A549 (cell line): ENCODE measurements at regions not wholly inside any gene's neighbourhood (a gene's known extent, or its start where the extent isn't known, plus 50 kb on each side); places are given as distances from the start of the nearest gene placed in this dataset.

ENCODE experiments used
- ATAC-seq, 2 experiments: fragments of 200-7000 bp in 1 of 2; fragments of >200 bp in 1 of 2; cut with Nextera tagmentation in 1 of 2; cut with Tn5 transposase in 1 of 2; 3 replicates each; pipeline versions ENCODE4 v1.8.0 to v1.9.1; 2018 to 2020; ENCODE audit warnings: mild to moderate bottlenecking in 1 of 2, moderate library complexity in 1 of 2
- CTCF ChIA-PET: fragments of 300-600 bp; sonication (Branson Sonifier 250); formaldehyde crosslinking; extraction: SDS; loops from one replicate; lab custom pipeline; 2021; ENCODE audit warnings: antibody characterized with exemption, inconsistent platforms; lab: Yijun Ruan, JAX
- POLR2A ChIA-PET: fragments of 350-600 bp; formaldehyde crosslinking; extraction: SDS; loops from one replicate; lab custom pipeline; 2021; ENCODE audit warnings: antibody characterized with exemption, inconsistent platforms; lab: Yijun Ruan, JAX
- DNase-seq, 2 experiments: peaks; one replicate each; pipeline versions ENCODE4 v3.0.0 to v3.0.0-alpha.2; 2011 to 2016; ENCODE audit warnings: low read depth in 1 of 2, low spot score in 1 of 2
- FAIRE-seq: peaks from 2 replicates; lab custom pipeline; 2011; peaks lifted over from hg19 to GRCh38; lab: Jason Lieb, UNC
- H3K27ac ChIP-seq, 2 experiments: fragments of >200 bp; sonication (Bioruptor Twin); formaldehyde crosslinking; 3 replicates each; pipeline ENCODE4 v1.5.1; 2016 to 2017
- H3K4me1 ChIP-seq: fragments of >200 bp; sonication (Bioruptor Twin); formaldehyde crosslinking; 3 replicates; pipeline ENCODE4 v1.6.1; 2016
- H3K4me2 ChIP-seq: fragments of >200 bp; sonication (Bioruptor Twin); formaldehyde crosslinking; 3 replicates; pipeline ENCODE4 v1.6.1; 2016
- H3K4me3 ChIP-seq: fragments of >200 bp; sonication (Bioruptor Twin); formaldehyde crosslinking; 3 replicates; pipeline ENCODE4 v1.5.1; 2016
- H3K9me3 ChIP-seq: fragments of >200 bp; sonication (Bioruptor Twin); formaldehyde crosslinking; 3 replicates; pipeline ENCODE4 v1.6.1; 2016
- CBX2 ChIP-seq: fragments of 200-600 bp; sonication (generic); IDR thresholded peaks from 2 replicates; pipeline ENCODE4 v1.6.1; 2016; ENCODE audit warnings: low read depth, mild to moderate bottlenecking, borderline replicate concordance
- CBX8 ChIP-seq: fragments of 200-600 bp; sonication (generic); IDR thresholded peaks from 2 replicates; pipeline ENCODE4 v1.6.1; 2016
- CEBPB ChIP-seq, 2 experiments: fragments of >200 bp in 1 of 2; sonication (Bioruptor Twin) in 1 of 2; formaldehyde crosslinking in 1 of 2; IDR thresholded peaks; 2 replicates each; pipeline ENCODE4 v1.6.1; 2012 to 2016
- EP300 ChIP-seq, 2 experiments: fragments of >200 bp; sonication (Bioruptor Twin); formaldehyde crosslinking; IDR thresholded peaks; 2 replicates in 1 of 2; 3 replicates in 1 of 2; pipeline ENCODE4 v1.6.1; 2016 to 2017
- FOSL2 ChIP-seq, 2 experiments: fragments of 450-650 bp in 1 of 2; fragments of >200 bp in 1 of 2; sonication (Bioruptor Twin) in 1 of 2; formaldehyde crosslinking; IDR thresholded peaks; 2 replicates each; pipeline versions ENCODE4 v1.5.0 to v1.6.1; 2016 to 2020; ENCODE audit warnings: mild to moderate bottlenecking in 1 of 2, moderate library complexity in 1 of 2
- HOXA7 ChIP-seq: fragments of 250-450 bp; sonication (Bioruptor Pico); IDR thresholded peaks from 2 replicates; pipeline ENCODE4 v1.5.0; 2020; ENCODE audit warnings: mild to moderate bottlenecking, moderate library complexity
- HOXB13 ChIP-seq: fragments of 250-450 bp; sonication (Bioruptor Pico); IDR thresholded peaks from 2 replicates; pipeline ENCODE4 v1.5.0; 2020; ENCODE audit warnings: low read depth, mild to moderate bottlenecking, moderate library complexity
- JUN ChIP-seq, 2 experiments: fragments of >200 bp; sonication (Bioruptor Twin); formaldehyde crosslinking; IDR thresholded peaks; 2 replicates in 1 of 2; 3 replicates in 1 of 2; pipeline ENCODE4 v1.6.1; 2016 to 2017
- JUNB ChIP-seq: fragments of >200 bp; sonication (Bioruptor Twin); formaldehyde crosslinking; IDR thresholded peaks from 2 replicates; pipeline ENCODE4 v1.6.1; 2016
- KDM5A ChIP-seq: fragments of 200-600 bp; sonication (generic); IDR thresholded peaks from 2 replicates; pipeline ENCODE4 v1.6.1; 2016; ENCODE audit warnings: antibody characterized with exemption, mild to moderate bottlenecking
- MAFK ChIP-seq: fragments of 450-650 bp; IDR thresholded peaks from 2 replicates; pipeline ENCODE4 v1.6.1; 2014; ENCODE audit not compliant: partially characterized antibody
- MAZ ChIP-seq: fragments of 150-350 bp; IDR thresholded peaks from 2 replicates; pipeline ENCODE4 v1.6.1; 2014; ENCODE audit warnings: antibody characterized with exemption, low read depth, low read length, borderline replicate concordance
- NFE2L2 ChIP-seq: fragments of 150-350 bp; conservative IDR thresholded peaks from 2 replicates; pipeline ENCODE4 v1.6.1; 2014; ENCODE audit warnings: low read length
- PHF8 ChIP-seq: fragments of 200-600 bp; sonication (generic); IDR thresholded peaks from 2 replicates; pipeline ENCODE4 v1.6.1; 2016; ENCODE audit warnings: low read depth, mild to moderate bottlenecking, antibody characterized with exemption, moderate library complexity, borderline replicate concordance
- POLR2A ChIP-seq: IDR thresholded peaks from 2 replicates; pipeline ENCODE4 v1.6.1; 2012; ENCODE audit warnings: mild to moderate bottlenecking, low read length
- POLR2AphosphoS2 ChIP-seq: conservative IDR thresholded peaks from 2 replicates; pipeline ENCODE4 v1.6.1; 2012; ENCODE audit warnings: low read length, improper control_type of control experiment, inconsistent platforms
- RAD21 ChIP-seq, 2 experiments: fragments of >200 bp in 1 of 2; sonication (Bioruptor Twin) in 1 of 2; formaldehyde crosslinking in 1 of 2; IDR thresholded peaks in 1 of 2; conservative IDR thresholded peaks in 1 of 2; 2 replicates in 1 of 2; 3 replicates in 1 of 2; pipeline ENCODE4 v1.6.1; 2012 to 2018; ENCODE audit warnings: inconsistent platforms in 1 of 2
- RNF2 ChIP-seq: fragments of 200-600 bp; sonication (generic); IDR thresholded peaks from 2 replicates; pipeline ENCODE4 v1.6.1; 2016; ENCODE audit warnings: low read depth, mild to moderate bottlenecking, antibody characterized with exemption, moderate library complexity, borderline replicate concordance
- ZFP36 ChIP-seq: fragments of 450-650 bp; IDR thresholded peaks from 2 replicates; pipeline ENCODE4 v1.6.1; 2014; ENCODE audit warnings: borderline replicate concordance; ENCODE audit not compliant: partially characterized antibody
- ZSCAN20 ChIP-seq: fragments of 250-450 bp; sonication (Bioruptor Pico); IDR thresholded peaks from 2 replicates; pipeline ENCODE4 v1.8.0; 2022; ENCODE audit warnings: mild to moderate bottlenecking, moderate library complexity
- WGBS: methylation state at CpG from one replicate; pipeline ENCODE4 v1.1.6; 2017; ENCODE audit errors: missing lambda C conversion rate; 5-methylcytosine and 5-hydroxymethylcytosine counted together
- TF ChIP-seq, protein P1 (sequence below): fragments of >200 bp; sonication (Bioruptor Twin); formaldehyde crosslinking; IDR thresholded peaks from 3 replicates; pipeline ENCODE4 v1.5.1; 2016
- TF ChIP-seq, protein P2 (sequence below): IDR thresholded peaks from 2 replicates; pipeline ENCODE4 v1.6.1; 2012
- TF ChIP-seq, protein P3 (sequence below): fragments of >200 bp; sonication (Bioruptor Twin); formaldehyde crosslinking; IDR thresholded peaks from 2 replicates; pipeline ENCODE4 v1.6.1; 2016
- TF ChIP-seq, protein P4 (sequence below): IDR thresholded peaks from 2 replicates; pipeline ENCODE4 v1.6.1; 2012; ENCODE audit warnings: low read depth, borderline replicate concordance
- TF ChIP-seq, protein P5 (sequence below): fragments of 150-350 bp; IDR thresholded peaks from 2 replicates; pipeline ENCODE4 v1.6.1; 2014; ENCODE audit warnings: low read depth, mild to moderate bottlenecking, low read length
- TF ChIP-seq, protein P6 (sequence below): fragments of >200 bp; sonication (Bioruptor Twin); formaldehyde crosslinking; IDR thresholded peaks from 3 replicates; pipeline ENCODE4 v1.6.1; 2016

DNA sequence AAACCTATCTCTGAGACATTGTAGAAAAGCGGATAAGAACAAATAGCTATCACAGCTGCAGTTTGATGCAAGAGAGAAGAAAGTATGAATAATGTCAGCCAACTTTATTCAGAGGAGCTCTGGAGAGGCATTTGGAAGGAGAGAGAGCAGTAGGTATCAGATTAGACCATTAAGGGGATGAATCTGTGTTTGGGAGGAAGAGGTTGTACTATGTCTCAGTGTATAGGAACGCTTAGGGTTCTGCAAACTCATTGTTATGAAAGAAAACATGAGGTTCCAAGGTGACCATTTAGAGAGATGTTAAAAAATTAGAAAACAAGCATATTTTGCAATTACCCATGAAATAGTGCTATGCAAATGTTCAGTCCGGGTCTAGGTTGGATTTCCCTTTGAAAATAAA, 207.5 kb upstream of the GNAI1 start:
- WGBS, result 63% methylated on average over 3 of the region's 3 CpGs
- DNase-seq (no peak), ATAC-seq (no peak), FAIRE-seq (no peak)
- ChIA-PET CTCF (no interaction called here), POLR2A (no interaction called here)
- Histone ChIP-seq H3K4me2 (no peak overlapping the region), H3K4me3 (no peak overlapping the region), H3K9me3 (no peaks in the 10 kb centered on the region), H3K4me1 (no peaks in the 10 kb centered on the region), H3K27ac (no peak overlapping the region)
- TF ChIP-seq KDM5A (no peak), RNF2 (no peak), MAZ (no peak), PHF8 (no peak), CBX8 (no peak), JUN (IDR thresholded peaks at IDR 0.05) (no peak), MAFK (no peak), HOXB13 (CRISPR knock-in tag) (no peak), NFE2L2 (no peak), CEBPB (IDR thresholded peaks at IDR 0.05) (no peak), JUNB (no peak), EP300 (IDR thresholded peaks at IDR 0.05) (no peak)
- TF ChIP-seq, protein P1, sequence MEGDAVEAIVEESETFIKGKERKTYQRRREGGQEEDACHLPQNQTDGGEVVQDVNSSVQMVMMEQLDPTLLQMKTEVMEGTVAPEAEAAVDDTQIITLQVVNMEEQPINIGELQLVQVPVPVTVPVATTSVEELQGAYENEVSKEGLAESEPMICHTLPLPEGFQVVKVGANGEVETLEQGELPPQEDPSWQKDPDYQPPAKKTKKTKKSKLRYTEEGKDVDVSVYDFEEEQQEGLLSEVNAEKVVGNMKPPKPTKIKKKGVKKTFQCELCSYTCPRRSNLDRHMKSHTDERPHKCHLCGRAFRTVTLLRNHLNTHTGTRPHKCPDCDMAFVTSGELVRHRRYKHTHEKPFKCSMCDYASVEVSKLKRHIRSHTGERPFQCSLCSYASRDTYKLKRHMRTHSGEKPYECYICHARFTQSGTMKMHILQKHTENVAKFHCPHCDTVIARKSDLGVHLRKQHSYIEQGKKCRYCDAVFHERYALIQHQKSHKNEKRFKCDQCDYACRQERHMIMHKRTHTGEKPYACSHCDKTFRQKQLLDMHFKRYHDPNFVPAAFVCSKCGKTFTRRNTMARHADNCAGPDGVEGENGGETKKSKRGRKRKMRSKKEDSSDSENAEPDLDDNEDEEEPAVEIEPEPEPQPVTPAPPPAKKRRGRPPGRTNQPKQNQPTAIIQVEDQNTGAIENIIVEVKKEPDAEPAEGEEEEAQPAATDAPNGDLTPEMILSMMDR, result no peak
- TF ChIP-seq, protein P2, sequence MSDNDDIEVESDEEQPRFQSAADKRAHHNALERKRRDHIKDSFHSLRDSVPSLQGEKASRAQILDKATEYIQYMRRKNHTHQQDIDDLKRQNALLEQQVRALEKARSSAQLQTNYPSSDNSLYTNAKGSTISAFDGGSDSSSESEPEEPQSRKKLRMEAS, result no peak
- TF ChIP-seq, protein P3, sequence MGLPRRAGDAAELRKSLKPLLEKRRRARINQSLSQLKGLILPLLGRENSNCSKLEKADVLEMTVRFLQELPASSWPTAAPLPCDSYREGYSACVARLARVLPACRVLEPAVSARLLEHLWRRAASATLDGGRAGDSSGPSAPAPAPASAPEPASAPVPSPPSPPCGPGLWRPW, result no peak
- TF ChIP-seq, protein P4, sequence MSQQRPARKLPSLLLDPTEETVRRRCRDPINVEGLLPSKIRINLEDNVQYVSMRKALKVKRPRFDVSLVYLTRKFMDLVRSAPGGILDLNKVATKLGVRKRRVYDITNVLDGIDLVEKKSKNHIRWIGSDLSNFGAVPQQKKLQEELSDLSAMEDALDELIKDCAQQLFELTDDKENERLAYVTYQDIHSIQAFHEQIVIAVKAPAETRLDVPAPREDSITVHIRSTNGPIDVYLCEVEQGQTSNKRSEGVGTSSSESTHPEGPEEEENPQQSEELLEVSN, result no peak
- TF ChIP-seq, protein P5, sequence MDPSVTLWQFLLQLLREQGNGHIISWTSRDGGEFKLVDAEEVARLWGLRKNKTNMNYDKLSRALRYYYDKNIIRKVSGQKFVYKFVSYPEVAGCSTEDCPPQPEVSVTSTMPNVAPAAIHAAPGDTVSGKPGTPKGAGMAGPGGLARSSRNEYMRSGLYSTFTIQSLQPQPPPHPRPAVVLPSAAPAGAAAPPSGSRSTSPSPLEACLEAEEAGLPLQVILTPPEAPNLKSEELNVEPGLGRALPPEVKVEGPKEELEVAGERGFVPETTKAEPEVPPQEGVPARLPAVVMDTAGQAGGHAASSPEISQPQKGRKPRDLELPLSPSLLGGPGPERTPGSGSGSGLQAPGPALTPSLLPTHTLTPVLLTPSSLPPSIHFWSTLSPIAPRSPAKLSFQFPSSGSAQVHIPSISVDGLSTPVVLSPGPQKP, result no peak

DNA sequence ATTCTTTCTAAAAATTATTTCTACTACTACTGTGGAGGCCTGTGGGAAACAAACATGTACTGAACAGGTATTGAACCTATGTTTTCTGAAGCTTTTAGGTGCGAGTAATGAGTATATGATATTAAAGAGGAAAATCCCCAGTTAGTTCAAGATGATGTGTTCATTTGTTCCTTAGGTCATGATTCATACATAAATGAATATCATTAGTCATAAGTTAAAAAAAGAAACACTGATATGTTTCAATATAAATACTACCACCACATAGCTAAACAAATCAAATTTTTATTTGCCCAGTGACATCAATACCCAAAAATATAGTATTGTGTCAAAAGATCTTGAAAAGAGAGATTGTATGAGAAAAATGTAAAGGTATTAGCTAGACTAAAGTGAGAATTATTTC, 210.7 kb upstream of the GNAI1 start:
- no peaks in the 10 kb centered on the region for H3K9me3 ChIP-seq
- H3K4me3 ChIP-seq, result no peak overlapping the region
- 66% methylated on average over 1 of the region's 1 CpG for WGBS
- no peaks in the 10 kb centered on the region for H3K4me1 ChIP-seq
- ATAC-seq (no peak), DNase-seq (no peak), FAIRE-seq (no peak)
- ChIA-PET CTCF (no interaction called here), POLR2A (no interaction called here)
- no peak overlapping the region for H3K27ac ChIP-seq
- no peak overlapping the region for H3K4me2 ChIP-seq
- no peak for TF ChIP-seq POLR2A
- TF ChIP-seq ZSCAN20, result no peak
- no peak for TF ChIP-seq ZFP36
- no peak for TF ChIP-seq CBX2
- TF ChIP-seq, protein P4, result no peak
- TF ChIP-seq FOSL2 (IDR thresholded peaks at IDR 0.05), result no peak
- TF ChIP-seq FOSL2 (CRISPR knock-in tag; IDR thresholded peaks at IDR 0.05), result no peak
- no peak for TF ChIP-seq RAD21 (conservative IDR thresholded peaks at IDR 0.05 in 1 of 2, IDR thresholded peaks at IDR 0.05 in 1 of 2)
- TF ChIP-seq, protein P6, sequence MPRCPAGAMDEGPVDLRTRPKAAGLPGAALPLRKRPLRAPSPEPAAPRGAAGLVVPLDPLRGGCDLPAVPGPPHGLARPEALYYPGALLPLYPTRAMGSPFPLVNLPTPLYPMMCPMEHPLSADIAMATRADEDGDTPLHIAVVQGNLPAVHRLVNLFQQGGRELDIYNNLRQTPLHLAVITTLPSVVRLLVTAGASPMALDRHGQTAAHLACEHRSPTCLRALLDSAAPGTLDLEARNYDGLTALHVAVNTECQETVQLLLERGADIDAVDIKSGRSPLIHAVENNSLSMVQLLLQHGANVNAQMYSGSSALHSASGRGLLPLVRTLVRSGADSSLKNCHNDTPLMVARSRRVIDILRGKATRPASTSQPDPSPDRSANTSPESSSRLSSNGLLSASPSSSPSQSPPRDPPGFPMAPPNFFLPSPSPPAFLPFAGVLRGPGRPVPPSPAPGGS, result no peak
- TF ChIP-seq RNF2, result no peak
- TF ChIP-seq HOXA7, result no peak
- no peak for TF ChIP-seq POLR2AphosphoS2
- TF ChIP-seq, protein P2, result no peak
